ENCODE measurements at regions not wholly inside any gene's neighbourhood (a gene's known extent, or its start where the extent isn't known, plus 50 kb on each side); places are given as distances from the start of the nearest gene placed in this dataset.

- TF ChIP-seq GATA2 (IDR thresholded peaks at IDR 0.05; ENCODE audit: low read depth, low read length) (no peak), GATA3 (IDR thresholded peaks at IDR 0.05; ENCODE audit: low read depth, low read length) (no peak)
Measured at GRCh38 chr14:38567703-38568102, 311.8 kb upstream of the CLEC14A start.

Measured in SH-SY5Y (cell line).